MM.1S (cell line): ENCODE measurements at regions not wholly inside any gene's neighbourhood (a gene's known extent, or its start where the extent isn't known, plus 50 kb on each side); places are given as distances from the start of the nearest gene placed in this dataset.

Source experiments
- CTCF ChIP-seq: fragments of 300-600 bp; sonication (generic); IDR thresholded peaks from 2 replicates; pipeline ENCODE4 v1.5.1; 2016; ENCODE audit warnings: antibody characterized with exemption, low read length, mixed read lengths
- EZH2 ChIP-seq: fragments of 300-600 bp; sonication (generic); optimal IDR thresholded peaks from 2 replicates; pipeline ENCODE3; 2017; ENCODE audit warnings: low read depth, mild to moderate bottlenecking, antibody characterized with exemption, low read length, mixed read lengths

DNA sequence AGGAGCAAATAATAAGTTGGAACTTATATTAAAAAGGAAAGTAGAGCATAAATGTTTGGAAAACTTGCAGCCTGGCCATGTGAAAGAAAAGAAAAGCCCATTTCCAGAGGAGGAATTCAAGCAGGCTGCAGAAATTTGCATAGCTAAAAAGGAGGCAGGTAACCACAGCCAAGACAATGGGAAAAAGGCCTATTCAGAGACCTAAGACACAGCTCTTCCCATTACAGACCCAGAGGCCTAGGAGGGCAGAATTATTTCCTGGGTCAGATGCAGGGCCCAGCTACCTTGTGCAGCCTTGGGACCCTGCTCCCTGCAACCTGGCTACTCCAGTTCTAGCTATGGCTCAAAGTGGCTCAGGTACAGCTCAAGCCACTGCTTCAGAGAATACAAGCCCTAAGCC, 234.6 kb upstream of the BCHE start:
- no peak for TF ChIP-seq CTCF
- no peak for TF ChIP-seq EZH2
